ENCODE measurements at regions not wholly inside any gene's neighbourhood (a gene's known extent, or its start where the extent isn't known, plus 50 kb on each side); places are given as distances from the start of the nearest gene placed in this dataset.
A peak's percentile ranks its signal among the peaks of the same experiment; 100 is the strongest.

- DNase-seq (ENCODE audit: low read depth): no peak
- ChIA-PET POLR2A (no interaction called here), CTCF (interaction anchor here (1.0 to 12.6 kb wide), 11 partner anchors 8 to 571 kb away, joined by 3 to 202 read pairs (median 12); partner anchors contain the start of gene CCDC71L)
- Histone ChIP-seq H3K27me3 (ENCODE audit: control insufficient read depth, insufficient read depth, low read length) (no peaks in the 10 kb centered on the region), H3K4me3 (ENCODE audit: low read depth, low read length) (no peak overlapping the region), H3K36me3 (ENCODE audit: control insufficient read depth, insufficient read depth, low read length) (no peaks in the 10 kb centered on the region)
- TF ChIP-seq, protein P1, sequence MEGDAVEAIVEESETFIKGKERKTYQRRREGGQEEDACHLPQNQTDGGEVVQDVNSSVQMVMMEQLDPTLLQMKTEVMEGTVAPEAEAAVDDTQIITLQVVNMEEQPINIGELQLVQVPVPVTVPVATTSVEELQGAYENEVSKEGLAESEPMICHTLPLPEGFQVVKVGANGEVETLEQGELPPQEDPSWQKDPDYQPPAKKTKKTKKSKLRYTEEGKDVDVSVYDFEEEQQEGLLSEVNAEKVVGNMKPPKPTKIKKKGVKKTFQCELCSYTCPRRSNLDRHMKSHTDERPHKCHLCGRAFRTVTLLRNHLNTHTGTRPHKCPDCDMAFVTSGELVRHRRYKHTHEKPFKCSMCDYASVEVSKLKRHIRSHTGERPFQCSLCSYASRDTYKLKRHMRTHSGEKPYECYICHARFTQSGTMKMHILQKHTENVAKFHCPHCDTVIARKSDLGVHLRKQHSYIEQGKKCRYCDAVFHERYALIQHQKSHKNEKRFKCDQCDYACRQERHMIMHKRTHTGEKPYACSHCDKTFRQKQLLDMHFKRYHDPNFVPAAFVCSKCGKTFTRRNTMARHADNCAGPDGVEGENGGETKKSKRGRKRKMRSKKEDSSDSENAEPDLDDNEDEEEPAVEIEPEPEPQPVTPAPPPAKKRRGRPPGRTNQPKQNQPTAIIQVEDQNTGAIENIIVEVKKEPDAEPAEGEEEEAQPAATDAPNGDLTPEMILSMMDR (IDR thresholded peaks at IDR 0.05; ENCODE audit: insufficient read depth, low read depth, low read length): no peak
Measured at GRCh38 chr7:106175507-106175906, 63.4 kb upstream of the SYPL1 start.

GRCh38 chr7:106170651-106171050 is 58.5 kb upstream of the SYPL1 start:
- CTCF ChIA-PET: interaction anchor here (0.7 to 12.6 kb wide), 7 partner anchors 8 to 566 kb away, joined by 3 to 202 read pairs (median 5); no protein-coding TSS in a partner anchor
- H3K4me3 ChIP-seq (ENCODE audit: low read depth, low read length): no peak overlapping the region
- TF ChIP-seq, protein P1 (IDR thresholded peaks at IDR 0.05; ENCODE audit: insufficient read depth, low read depth, low read length): no peak
- no peaks in the 10 kb centered on the region; the same call in none of the 2 replicates for H3K27me3 ChIP-seq (ENCODE audit: control insufficient read depth, insufficient read depth, low read length)
- POLR2A ChIA-PET: no interaction called here
- no peak for DNase-seq (ENCODE audit: low read depth)
- no peaks in the 10 kb centered on the region for H3K36me3 ChIP-seq (ENCODE audit: control insufficient read depth, insufficient read depth, low read length)

GRCh38 chr7:106169821-106170610 is 57.9 kb upstream of the SYPL1 start:
- ChIA-PET POLR2A (no interaction called here), CTCF (interaction anchor here (0.7 to 12.6 kb wide), 8 partner anchors 9 to 980 kb away, joined by 3 to 202 read pairs (median 6); no protein-coding TSS in a partner anchor)
- no peak overlapping the region for H3K4me3 ChIP-seq (ENCODE audit: low read depth, low read length)
- H3K36me3 ChIP-seq (ENCODE audit: control insufficient read depth, insufficient read depth, low read length): no peaks in the 10 kb centered on the region
- H3K27me3 ChIP-seq (ENCODE audit: control insufficient read depth, insufficient read depth, low read length): no peaks in the 10 kb centered on the region; the same call in none of the 2 replicates
- TF ChIP-seq, protein P1 (IDR thresholded peaks at IDR 0.05; ENCODE audit: insufficient read depth, low read depth, low read length): no peak
- DNase-seq (ENCODE audit: low read depth): no peak

DNA sequence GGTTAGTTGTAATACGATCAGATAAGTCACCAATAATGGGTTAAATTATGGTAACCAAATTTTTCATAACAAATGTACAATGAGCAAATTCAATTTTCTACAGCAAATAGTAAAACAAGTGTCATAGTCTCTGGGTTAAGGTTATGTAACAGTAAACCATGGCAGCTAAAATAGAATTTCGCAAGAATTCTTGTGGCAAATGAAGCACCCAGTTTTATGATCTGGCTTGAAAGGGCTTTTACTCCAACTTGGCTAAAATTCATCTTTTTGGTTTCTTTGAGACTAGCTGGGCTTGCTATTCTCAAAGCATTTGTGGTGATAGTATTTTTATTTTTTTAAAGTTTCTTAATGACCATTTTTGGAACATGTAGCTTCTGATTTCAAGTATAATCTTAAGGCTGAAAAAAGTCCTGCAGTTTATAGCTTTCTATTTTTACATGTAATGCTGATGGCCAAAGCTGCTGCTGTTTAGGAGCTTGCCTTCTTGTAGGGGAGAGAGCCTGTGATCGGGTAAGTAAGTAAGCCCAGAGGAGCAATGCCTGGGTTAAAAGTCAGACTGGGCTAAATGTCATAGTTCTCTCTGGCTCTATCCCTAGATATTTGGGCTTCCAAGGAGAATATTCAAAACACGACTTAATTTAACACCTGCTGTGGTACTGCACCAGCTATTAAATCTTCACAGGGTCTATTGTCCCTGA is 55.5 kb upstream of the SYPL1 start:
- Histone ChIP-seq H3K4me3 (ENCODE audit: low read depth, low read length) (no peak overlapping the region), H3K27me3 (ENCODE audit: control insufficient read depth, insufficient read depth, low read length) (no peaks in the 10 kb centered on the region; the same call in none of the 2 replicates), H3K36me3 (ENCODE audit: control insufficient read depth, insufficient read depth, low read length) (no peaks in the 10 kb centered on the region)
- TF ChIP-seq, protein P1 (IDR thresholded peaks at IDR 0.05; ENCODE audit: insufficient read depth, low read depth, low read length): no peak
- ChIA-PET CTCF (interaction anchor here (0.7 to 7.4 kb wide), 17 partner anchors 9 to 568 kb away, joined by 3 to 65 read pairs (median 4); no protein-coding TSS in a partner anchor), POLR2A (no interaction called here)
- DNase-seq (ENCODE audit: low read depth): peak; percentile 32
